Thoracic aorta (tissue), 2 donors: ENCODE measurements at regions not wholly inside any gene's neighbourhood (a gene's known extent, or its start where the extent isn't known, plus 50 kb on each side); places are given as distances from the start of the nearest gene placed in this dataset.

Experiments
- ATAC-seq: fragments of 150-250 bp; one replicate; pipeline ENCODE4 v1.8.0; 2017; ENCODE audit warnings: low read depth; ENCODE audit not compliant: insufficient number of reproducible peaks, low FRiP score
- DNase-seq: peaks from one replicate; pipeline ENCODE4 v3.0.0-alpha.2; 2020; ENCODE audit warnings: low spot score
- H3K27ac ChIP-seq, 2 donors: fragments of 200-600 bp; sonication (generic); 1 replicate in 1 of 2; 2 replicates in 1 of 2; pipeline ENCODE4 v1.5.1; 2016; ENCODE audit warnings: mild to moderate bottlenecking in 2 of 2, moderate library complexity in 2 of 2
- H3K27me3 ChIP-seq: fragments of 200-600 bp; sonication (generic); replicated peaks from 2 replicates; pipeline ENCODE4 v1.6.0; 2016; ENCODE audit warnings: mild to moderate bottlenecking; ENCODE audit not compliant: insufficient read depth
- H3K36me3 ChIP-seq: fragments of 200-600 bp; sonication (generic); one replicate; pipeline ENCODE4 v1.5.1; 2016
- H3K4me1 ChIP-seq, 2 donors: fragments of 200-600 bp; sonication (generic); 1 replicate in 1 of 2; 2 replicates in 1 of 2; pipeline versions ENCODE4 v1.5.1 to v1.6.0; 2016; ENCODE audit warnings: low read depth in 2 of 2, mild to moderate bottlenecking in 1 of 2; ENCODE audit not compliant: control insufficient read depth in 1 of 2
- H3K4me3 ChIP-seq: fragments of 200-600 bp; sonication (generic); 2 replicates; pipeline ENCODE4 v1.5.1; 2016; ENCODE audit warnings: mild to moderate bottlenecking
- H3K9me3 ChIP-seq: fragments of 200-600 bp; sonication (generic); 2 replicates; pipeline ENCODE4 v1.5.1; 2016
- TF ChIP-seq, protein P1 (sequence below): fragments of 200-600 bp; sonication (generic); IDR thresholded peaks from one replicate; pipeline ENCODE4 v1.5.1; 2019; ENCODE audit warnings: antibody characterized with exemption

DNA sequence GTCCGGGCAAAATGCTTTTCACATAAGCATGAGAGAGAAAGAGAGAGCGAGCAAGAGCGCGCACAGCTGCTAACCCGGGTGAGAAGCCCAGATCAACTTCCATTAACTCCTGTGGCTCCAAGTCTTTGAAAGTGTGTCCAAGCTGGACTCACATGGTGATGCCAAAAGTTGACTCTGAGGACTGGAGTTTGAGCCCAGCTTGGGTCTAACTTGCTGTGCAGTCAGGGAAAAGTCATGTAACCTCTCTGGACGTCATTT, 357.2 kb upstream of the SULF2 start:
- DNase-seq (no peak), ATAC-seq (no peak)
- Histone ChIP-seq H3K4me1 (no peaks in the 10 kb centered on the region), H3K36me3 (no peaks in the 10 kb centered on the region), H3K27me3 (no peaks in the 10 kb centered on the region), H3K9me3 (no peaks in the 10 kb centered on the region), H3K27ac (no peak overlapping the region), H3K4me3 (no peak overlapping the region)
- TF ChIP-seq, protein P1, sequence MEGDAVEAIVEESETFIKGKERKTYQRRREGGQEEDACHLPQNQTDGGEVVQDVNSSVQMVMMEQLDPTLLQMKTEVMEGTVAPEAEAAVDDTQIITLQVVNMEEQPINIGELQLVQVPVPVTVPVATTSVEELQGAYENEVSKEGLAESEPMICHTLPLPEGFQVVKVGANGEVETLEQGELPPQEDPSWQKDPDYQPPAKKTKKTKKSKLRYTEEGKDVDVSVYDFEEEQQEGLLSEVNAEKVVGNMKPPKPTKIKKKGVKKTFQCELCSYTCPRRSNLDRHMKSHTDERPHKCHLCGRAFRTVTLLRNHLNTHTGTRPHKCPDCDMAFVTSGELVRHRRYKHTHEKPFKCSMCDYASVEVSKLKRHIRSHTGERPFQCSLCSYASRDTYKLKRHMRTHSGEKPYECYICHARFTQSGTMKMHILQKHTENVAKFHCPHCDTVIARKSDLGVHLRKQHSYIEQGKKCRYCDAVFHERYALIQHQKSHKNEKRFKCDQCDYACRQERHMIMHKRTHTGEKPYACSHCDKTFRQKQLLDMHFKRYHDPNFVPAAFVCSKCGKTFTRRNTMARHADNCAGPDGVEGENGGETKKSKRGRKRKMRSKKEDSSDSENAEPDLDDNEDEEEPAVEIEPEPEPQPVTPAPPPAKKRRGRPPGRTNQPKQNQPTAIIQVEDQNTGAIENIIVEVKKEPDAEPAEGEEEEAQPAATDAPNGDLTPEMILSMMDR = no peak

DNA sequence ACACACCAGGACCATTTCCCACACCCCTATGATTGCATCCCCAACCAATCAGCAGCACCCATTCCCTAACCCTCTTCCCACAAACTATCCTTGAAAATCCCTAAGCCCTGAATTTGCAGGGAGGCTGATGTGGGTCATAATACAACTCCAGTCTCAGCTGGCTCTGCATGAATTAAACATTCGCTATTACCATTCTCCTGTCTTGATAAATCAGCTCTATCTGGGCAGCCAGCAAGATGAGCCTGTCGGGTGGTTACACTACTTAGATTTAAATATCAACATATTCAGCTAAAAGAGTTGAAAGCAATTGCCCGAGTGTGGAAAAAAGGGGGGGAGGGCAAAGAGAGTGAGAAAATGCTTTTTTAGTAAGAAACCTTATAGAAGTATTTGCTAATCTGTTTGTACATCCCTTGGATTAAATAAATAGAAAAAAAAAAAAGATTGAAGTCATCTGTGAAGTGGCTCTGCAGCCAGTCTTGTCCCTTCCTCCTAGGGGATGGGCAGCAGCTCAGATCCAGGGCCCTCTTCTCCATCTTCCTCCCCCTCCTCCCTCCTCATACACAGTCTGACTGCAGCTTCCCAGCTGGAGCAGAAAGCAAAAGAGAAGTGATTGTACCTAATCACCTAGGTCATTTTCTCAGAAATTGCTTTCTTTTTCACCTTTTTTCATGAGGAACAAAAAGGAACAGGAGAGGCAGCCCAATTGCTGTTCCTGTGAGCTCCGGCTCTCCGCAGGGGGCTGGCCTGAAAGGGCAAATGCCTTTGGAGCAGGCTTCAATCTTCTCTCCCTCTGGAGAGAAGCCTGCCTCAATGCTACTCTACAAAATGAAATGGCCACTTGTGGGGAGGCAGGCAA, 356.6 kb upstream of the SULF2 start:
- no peaks in the 10 kb centered on the region for H3K36me3 ChIP-seq
- TF ChIP-seq, protein P1 = no peak
- no peak overlapping the region for H3K4me3 ChIP-seq
- H3K27me3 ChIP-seq = no peaks in the 10 kb centered on the region
- H3K4me1 ChIP-seq = no peaks in the 10 kb centered on the region
- H3K27ac ChIP-seq = no peak overlapping the region
- ATAC-seq (no peak), DNase-seq (no peak)
- no peaks in the 10 kb centered on the region for H3K9me3 ChIP-seq

DNA sequence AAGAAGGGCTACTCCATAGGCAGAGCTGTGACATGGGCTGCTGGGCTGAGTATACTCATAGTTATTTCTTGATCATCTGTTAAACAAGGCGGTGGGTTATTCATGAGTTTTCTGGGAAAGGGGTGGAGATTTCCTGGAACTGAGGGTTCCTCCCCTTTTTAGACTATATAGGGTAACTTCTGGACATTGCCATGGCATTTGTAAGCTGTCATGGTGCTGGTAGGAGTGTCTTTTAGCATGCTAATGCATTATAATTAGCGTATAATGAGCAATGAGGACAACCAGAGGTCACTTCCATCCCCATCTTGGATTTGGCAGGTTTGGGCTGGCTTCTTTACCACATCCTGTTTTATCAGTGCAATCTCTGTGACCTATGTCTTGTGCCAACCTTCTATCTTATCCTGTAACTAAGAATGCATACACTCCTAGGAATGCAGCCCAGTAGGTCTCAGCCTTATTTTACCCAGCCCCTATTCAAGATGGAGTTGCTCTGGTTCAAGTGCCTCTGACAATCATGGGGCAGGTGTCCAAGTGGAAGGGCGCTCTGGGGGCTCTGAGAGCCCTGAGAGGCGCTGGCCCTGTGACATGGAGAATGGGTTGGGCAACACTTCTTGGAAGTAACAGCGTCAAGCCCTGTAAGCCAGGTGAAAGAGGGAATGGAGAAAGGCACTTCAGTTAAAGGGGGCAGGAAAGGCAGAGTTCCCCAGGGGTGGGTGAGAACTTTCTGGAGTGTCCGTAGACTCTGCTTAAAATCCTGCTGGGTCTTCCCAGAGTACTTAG, 354.2 kb upstream of the SULF2 start:
- no peak for ATAC-seq
- DNase-seq = no peak
- H3K36me3 ChIP-seq = no peaks in the 10 kb centered on the region
- H3K27me3 ChIP-seq = no peaks in the 10 kb centered on the region
- no peaks in the 10 kb centered on the region for H3K9me3 ChIP-seq
- TF ChIP-seq, protein P1 = no peak
- no peak overlapping the region for H3K4me3 ChIP-seq
- H3K4me1 ChIP-seq = no peaks in the 10 kb centered on the region
- H3K27ac ChIP-seq = no peak overlapping the region

DNA sequence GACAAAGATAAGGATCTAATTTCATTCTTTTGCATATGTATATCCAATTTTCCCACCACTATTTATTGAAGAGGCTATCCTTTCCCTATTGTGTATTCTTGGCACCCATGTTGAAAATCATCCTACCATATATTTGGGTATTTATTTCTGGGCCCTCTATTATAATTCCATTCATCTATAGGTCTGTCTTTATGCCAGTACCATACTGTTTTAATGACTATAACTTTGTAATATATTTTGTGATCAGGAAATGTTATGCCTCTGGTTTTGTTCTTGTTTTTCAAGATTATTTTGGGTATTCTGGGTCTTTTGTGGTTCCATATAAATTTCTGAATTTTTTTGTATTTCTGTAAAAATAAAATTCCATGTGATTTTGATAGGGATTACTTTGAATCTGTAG, 347.6 kb upstream of the SULF2 start:
- ATAC-seq (no peak), DNase-seq (no peak)
- H3K27me3 ChIP-seq = no peaks in the 10 kb centered on the region
- peaks cover 3 to 27% of the 10 kb centered on the region in 2 donors for H3K4me1 ChIP-seq
- H3K36me3 ChIP-seq = no peaks in the 10 kb centered on the region
- TF ChIP-seq, protein P1 = no peak
- peaks cover 4% of the 10 kb centered on the region for H3K9me3 ChIP-seq
- H3K27ac ChIP-seq = no peak overlapping the region
- H3K4me3 ChIP-seq = no peak overlapping the region

DNA sequence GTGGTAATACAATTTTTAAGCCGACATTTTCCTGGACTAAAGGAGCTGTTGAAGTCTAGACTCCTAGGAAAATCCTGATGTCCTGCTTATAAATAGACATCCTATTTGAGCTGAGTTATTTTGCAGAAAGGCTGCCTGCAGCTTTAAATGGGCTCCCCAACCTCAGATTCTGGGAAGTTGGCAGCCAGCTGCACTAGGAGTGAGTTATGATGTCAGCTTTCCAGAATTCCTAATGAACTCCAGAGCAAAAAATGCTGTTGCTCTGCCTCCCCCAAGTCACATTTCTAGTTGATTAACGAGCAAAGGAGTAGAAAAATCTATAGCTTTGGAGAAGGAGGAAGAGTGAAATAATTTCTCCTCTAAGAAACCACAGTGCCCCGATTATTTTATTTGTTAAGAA, 346.3 kb upstream of the SULF2 start:
- Histone ChIP-seq H3K9me3 (peaks cover 4% of the 10 kb centered on the region), H3K4me3 (no peak overlapping the region), H3K4me1 (peaks cover 3 to 28% of the 10 kb centered on the region in 2 donors), H3K36me3 (no peaks in the 10 kb centered on the region), H3K27me3 (no peaks in the 10 kb centered on the region), H3K27ac (no peak overlapping the region)
- DNase-seq = no peak
- TF ChIP-seq, protein P1 = no peak
- ATAC-seq = no peak
